Panc1 (cell line): ENCODE measurements at regions not wholly inside any gene's neighbourhood (a gene's known extent, or its start where the extent isn't known, plus 50 kb on each side); places are given as distances from the start of the nearest gene placed in this dataset.

ENCODE experiments used
- POLR2AphosphoS5 ChIP-seq: IDR thresholded peaks from 2 replicates; pipeline ENCODE4 v1.6.1; 2012; ENCODE audit warnings: mild to moderate bottlenecking, low read depth, low read length, moderate library complexity
- SIN3A ChIP-seq: IDR thresholded peaks from 2 replicates; pipeline ENCODE4 v1.6.1; 2012; ENCODE audit warnings: low read depth, mild to moderate bottlenecking, low read length, moderate library complexity, borderline replicate concordance; ENCODE audit not compliant: insufficient read depth
- TCF7L2 ChIP-seq: IDR thresholded peaks from 2 replicates; pipeline ENCODE4 v1.6.1; 2011; ENCODE audit warnings: mild to moderate bottlenecking, low read depth, low read length, inconsistent platforms
- TF ChIP-seq, protein P1 (sequence below): fragments of 450-650 bp; IDR thresholded peaks from 2 replicates; pipeline ENCODE4 v1.5.1; 2017; ENCODE audit warnings: mild to moderate bottlenecking
- TF ChIP-seq, protein P2 (sequence below), 2 experiments: IDR thresholded peaks; 2 replicates each; pipeline ENCODE4 v1.6.1; 2011 to 2012; ENCODE audit warnings: low read depth in 2 of 2, control low read depth in 1 of 2, low read length in 1 of 2, mild to moderate bottlenecking in 1 of 2, moderate library complexity in 1 of 2; ENCODE audit not compliant: insufficient read depth in 1 of 2

DNA sequence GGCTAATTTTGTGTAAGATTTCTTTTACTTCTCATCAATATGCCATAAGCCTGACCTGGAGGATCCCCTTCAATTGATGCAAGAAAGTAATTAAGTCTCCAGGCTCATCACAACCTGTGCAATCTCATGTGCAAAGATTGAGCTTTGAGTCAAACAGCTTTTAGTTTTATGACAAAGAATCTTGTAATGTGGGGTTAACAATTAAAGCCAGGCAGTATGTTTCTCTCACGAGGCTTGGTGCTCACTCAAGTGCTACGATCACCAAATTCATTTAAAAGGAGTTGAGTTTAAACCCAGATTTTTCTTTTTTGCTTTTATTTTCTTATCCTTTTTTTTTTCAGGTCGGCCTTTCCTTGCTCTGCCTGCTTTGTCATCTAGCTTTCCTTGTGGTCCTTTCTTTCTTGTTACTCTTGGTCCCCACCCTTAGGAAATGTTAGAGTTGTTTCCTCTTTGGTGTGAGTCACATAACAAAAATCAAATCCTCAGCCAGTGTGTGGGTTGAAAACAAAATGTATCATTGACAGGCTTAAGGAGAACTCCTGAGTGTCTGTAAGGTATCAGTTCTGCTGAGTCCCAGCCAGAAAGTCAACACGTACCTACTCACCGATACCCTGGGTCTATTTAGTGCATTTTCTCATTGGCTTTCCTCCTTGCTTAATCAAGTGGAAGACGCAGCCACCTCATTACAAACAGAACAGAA, 1037.2 kb downstream of the ADGRL2 start:
- TF ChIP-seq, protein P1, sequence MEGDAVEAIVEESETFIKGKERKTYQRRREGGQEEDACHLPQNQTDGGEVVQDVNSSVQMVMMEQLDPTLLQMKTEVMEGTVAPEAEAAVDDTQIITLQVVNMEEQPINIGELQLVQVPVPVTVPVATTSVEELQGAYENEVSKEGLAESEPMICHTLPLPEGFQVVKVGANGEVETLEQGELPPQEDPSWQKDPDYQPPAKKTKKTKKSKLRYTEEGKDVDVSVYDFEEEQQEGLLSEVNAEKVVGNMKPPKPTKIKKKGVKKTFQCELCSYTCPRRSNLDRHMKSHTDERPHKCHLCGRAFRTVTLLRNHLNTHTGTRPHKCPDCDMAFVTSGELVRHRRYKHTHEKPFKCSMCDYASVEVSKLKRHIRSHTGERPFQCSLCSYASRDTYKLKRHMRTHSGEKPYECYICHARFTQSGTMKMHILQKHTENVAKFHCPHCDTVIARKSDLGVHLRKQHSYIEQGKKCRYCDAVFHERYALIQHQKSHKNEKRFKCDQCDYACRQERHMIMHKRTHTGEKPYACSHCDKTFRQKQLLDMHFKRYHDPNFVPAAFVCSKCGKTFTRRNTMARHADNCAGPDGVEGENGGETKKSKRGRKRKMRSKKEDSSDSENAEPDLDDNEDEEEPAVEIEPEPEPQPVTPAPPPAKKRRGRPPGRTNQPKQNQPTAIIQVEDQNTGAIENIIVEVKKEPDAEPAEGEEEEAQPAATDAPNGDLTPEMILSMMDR, result no peak
- TF ChIP-seq TCF7L2 (no peak), POLR2AphosphoS5 (no peak), SIN3A (no peak)
- TF ChIP-seq, protein P2, sequence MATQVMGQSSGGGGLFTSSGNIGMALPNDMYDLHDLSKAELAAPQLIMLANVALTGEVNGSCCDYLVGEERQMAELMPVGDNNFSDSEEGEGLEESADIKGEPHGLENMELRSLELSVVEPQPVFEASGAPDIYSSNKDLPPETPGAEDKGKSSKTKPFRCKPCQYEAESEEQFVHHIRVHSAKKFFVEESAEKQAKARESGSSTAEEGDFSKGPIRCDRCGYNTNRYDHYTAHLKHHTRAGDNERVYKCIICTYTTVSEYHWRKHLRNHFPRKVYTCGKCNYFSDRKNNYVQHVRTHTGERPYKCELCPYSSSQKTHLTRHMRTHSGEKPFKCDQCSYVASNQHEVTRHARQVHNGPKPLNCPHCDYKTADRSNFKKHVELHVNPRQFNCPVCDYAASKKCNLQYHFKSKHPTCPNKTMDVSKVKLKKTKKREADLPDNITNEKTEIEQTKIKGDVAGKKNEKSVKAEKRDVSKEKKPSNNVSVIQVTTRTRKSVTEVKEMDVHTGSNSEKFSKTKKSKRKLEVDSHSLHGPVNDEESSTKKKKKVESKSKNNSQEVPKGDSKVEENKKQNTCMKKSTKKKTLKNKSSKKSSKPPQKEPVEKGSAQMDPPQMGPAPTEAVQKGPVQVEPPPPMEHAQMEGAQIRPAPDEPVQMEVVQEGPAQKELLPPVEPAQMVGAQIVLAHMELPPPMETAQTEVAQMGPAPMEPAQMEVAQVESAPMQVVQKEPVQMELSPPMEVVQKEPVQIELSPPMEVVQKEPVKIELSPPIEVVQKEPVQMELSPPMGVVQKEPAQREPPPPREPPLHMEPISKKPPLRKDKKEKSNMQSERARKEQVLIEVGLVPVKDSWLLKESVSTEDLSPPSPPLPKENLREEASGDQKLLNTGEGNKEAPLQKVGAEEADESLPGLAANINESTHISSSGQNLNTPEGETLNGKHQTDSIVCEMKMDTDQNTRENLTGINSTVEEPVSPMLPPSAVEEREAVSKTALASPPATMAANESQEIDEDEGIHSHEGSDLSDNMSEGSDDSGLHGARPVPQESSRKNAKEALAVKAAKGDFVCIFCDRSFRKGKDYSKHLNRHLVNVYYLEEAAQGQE (IDR thresholded peaks at IDR 0.05; ENCODE audit: insufficient read depth in 1 of 2, low read depth in 2 of 2, low read length in 1 of 2), result no peak
